NB4 (cell line): ENCODE measurements at regions not wholly inside any gene's neighbourhood (a gene's known extent, or its start where the extent isn't known, plus 50 kb on each side); places are given as distances from the start of the nearest gene placed in this dataset.
"Not testable (repeated sequence)": the region's sequence is repeated elsewhere in the genome, so short reads cannot be mapped to it uniquely, and the experiment has no call there.

ENCODE experiments used
- DNase-seq: peaks from one replicate; pipeline ENCODE4 v3.0.0; 2010; ENCODE audit warnings: low read depth
- H3K4me3 ChIP-seq: one replicate; pipeline ENCODE4 v1.5.1; 2011; ENCODE audit warnings: mild to moderate bottlenecking, low read depth, low read length, moderate library complexity
- CTCF ChIP-seq: IDR thresholded peaks from one replicate; pipeline ENCODE4 v1.5.1; 2012; ENCODE audit warnings: low read depth, low read length

- DNase-seq, H3K4me3 ChIP-seq: not testable (repeated sequence)
Measured at GRCh38 chr2:91877658-91878210, 2993.5 kb upstream of the TEKT4 start.

- H3K4me3 ChIP-seq, DNase-seq: not testable (repeated sequence)
- peak; percentile 41 for TF ChIP-seq CTCF
Measured at GRCh38 chr2:91895091-91895490, 2976.1 kb upstream of the TEKT4 start.

- not testable (repeated sequence) for H3K4me3 ChIP-seq, DNase-seq
Measured at GRCh38 chr2:91917602-91918001, 2953.6 kb upstream of the TEKT4 start.
